SH-SY5Y (cell line): ENCODE measurements at regions not wholly inside any gene's neighbourhood (a gene's known extent, or its start where the extent isn't known, plus 50 kb on each side); places are given as distances from the start of the nearest gene placed in this dataset.
A peak's percentile ranks its signal among the peaks of the same experiment; 100 is the strongest.

ENCODE experiments used
- GATA2 ChIP-seq: IDR thresholded peaks from 2 replicates; pipeline ENCODE4 v1.6.1; 2011; ENCODE audit warnings: mild to moderate bottlenecking, low read depth, low read length
- GATA3 ChIP-seq: IDR thresholded peaks from 2 replicates; pipeline ENCODE4 v1.6.1; 2011; ENCODE audit warnings: low read depth, mild to moderate bottlenecking, low read length, moderate library complexity

DNA sequence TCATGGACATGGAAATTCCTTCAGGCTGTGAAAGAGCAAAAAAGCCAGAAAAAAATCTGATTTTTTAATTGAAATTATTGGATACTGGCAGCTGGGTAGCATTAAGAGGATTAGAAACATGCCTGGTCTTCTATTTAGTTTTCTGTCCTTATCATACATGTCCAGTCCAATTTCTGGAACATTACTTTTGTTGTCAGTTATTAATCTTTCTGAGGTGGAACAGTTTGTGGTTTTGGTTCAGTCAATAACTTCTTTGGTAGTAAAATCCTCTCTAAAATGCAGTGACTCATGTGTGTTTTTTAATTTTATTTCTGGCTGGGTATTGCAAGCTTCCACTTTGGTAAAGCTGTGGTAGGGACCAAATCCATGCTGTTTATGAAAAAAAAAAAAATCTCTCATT lies 687.0 kb upstream of the ADGRL2 start:
- no peak for TF ChIP-seq GATA2
- no peak for TF ChIP-seq GATA3

DNA sequence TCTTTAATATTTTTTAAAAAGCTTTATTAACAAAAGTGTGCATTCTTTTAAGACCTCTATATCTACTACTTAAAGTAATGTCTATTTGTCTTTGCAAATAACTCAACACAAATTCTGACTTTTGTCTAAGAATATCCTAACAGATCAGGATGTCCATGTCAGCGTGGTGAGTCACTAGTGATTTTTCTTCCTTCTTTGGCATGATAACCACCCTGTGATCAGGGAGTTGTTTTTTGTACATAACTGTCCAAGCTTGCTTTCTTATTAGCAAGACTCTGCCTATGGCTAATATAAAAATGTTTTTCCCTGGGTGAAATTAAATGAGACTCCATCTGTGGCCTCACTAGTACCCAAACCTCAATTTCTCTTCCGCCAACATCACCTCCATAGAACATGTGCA lies 688.9 kb upstream of the ADGRL2 start:
- no peak for TF ChIP-seq GATA2
- no peak for TF ChIP-seq GATA3

DNA sequence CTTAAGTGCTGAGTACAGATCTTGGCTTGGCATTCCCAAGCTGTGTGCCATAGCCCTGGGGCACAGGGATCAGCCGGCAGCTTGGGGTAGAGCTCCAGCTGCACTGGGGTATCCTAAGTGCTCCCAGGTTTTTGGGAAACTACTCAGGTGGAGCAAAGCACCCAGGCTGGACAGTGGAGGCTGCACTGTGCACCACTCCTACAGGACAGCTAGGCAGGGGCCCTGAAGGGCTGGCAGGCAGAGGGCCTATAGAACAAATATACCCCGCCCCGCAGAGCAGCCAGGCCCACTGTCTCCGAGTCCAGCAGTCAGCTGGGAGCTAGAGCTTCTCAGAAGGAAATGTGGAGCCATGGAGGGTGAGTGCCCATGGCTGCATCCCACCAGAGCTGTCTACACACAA lies 691.7 kb upstream of the ADGRL2 start:
- TF ChIP-seq GATA3 (no peak), GATA2 (no peak)

DNA sequence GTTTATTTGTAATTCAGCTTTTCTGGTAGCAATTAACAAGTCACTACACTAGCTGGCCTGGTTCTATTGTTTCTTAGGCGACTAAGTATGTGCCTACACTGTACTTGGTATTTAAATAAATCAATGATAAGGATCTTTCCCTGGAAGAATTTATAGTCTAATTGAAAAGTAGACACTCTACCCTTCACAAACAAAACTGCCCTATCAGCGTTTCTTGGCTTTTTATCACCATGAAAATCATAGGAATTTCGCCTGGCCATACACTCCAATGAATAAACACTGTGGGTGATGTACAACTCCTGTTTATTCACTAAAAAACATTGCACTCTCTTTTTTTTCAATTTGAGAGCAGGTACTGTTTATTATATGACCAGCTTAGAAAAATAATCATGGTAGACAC lies 702.9 kb upstream of the ADGRL2 start:
- no peak for TF ChIP-seq GATA2
- no peak for TF ChIP-seq GATA3

DNA sequence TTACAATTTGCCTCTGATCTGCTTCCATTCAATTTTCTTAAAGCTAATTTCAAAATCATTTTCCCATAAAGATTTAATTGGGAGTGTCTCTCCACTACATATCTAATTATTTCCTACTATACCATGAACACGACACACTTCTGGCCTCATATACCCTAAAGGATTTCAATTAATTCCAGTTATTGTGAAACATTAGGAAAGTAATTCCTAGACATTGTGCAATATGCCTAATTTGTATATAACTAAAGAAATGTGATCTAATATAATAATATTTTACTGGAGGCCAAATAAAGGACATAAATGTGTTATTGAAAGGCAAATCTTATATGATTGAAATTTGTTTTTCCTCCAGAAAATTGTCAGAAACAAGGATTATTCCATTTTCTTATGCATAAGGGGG lies 727.2 kb upstream of the ADGRL2 start:
- TF ChIP-seq GATA2 (no peak), GATA3 (no peak)

DNA sequence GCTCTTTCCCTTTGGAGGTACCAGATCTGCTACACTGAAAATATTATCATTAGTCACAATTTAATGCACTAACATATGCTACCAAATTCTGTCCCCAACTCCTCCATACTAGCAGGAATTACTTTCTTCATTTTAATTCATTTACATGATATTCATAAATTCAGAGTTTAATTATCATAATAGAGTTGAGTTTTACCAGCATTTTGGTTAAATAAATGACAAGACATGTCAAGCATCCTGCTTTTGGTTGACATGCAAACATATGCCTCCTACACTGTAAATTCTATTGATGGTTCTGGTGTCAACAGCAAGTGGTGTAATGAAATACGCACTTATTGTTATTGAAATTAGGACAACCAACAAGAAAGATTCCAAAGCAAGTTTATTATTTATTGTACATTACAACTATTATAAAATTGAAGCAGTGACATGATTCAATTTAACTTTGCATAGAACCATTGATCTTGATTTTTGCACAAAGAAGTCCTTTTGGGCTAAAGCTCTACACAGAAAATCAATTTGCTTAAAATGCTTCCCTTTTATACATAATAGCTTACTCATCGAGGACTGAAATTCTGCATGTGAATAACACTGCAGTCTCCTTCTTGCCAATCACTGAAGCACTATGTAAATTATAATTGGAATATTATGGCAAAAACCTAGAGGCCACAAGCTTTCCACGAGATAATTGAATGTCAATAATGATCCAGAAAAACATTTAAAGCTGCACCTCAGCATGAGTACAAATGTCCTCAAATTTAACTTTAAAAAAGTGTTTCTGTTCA lies 728.6 kb upstream of the ADGRL2 start:
- TF ChIP-seq GATA2: no peak
- no peak for TF ChIP-seq GATA3

DNA sequence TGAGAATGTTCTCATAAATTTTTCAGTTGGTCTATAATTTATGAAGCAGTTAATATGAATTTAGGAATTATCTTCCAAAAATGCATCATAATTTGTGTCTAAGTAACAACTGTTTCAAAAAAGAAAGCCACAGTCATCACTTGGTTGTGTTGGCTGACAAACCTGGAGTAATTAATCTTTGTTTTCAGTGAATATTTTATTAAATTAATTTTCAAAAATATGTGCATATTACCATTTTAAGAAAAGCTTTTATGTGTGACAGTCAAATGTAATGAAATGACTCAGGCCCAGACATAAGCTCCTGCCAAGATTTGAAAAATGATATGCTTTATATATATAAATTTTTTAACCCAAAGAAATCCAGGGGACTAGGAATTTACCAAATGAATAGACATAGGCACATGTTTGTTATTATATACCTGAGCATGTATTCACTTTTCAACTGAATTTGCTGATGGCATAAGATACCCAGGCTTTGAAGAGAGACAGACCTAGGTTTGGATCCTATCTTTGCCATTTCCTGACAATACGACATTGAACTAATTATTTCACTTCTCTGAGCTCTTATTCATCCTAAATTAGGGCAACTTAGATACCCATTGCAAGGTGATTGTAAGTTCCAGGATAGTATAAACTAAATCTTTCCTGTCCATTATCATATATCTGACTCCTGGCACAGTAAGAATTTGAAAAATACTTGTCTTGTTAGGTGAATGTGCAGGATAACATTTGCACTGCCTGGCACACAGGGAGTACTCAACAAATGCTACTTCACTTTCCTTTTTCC lies 729.5 kb upstream of the ADGRL2 start:
- TF ChIP-seq GATA2 (peak; percentile 45; the same call in 1 of the 2 replicates), GATA3 (peak; percentile 77)

DNA sequence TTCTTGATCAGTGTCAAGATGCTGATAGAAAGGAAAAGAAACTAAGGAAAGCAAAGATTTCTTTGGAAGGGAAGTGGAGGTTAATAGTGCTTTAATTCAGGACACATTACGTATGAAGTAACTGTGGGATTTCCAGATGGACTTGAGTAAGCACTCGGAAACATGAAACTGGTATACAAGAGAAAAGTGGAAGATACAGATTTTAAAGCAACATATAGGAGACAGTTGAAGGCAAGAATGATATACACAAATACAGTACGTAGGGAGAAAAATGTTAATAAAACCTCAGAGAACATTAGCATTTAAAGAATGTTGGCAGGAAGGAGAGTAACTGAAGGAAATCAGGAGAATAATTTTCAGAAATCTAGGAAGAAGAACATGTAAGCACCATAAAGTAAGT lies 730.9 kb upstream of the ADGRL2 start:
- TF ChIP-seq GATA3: no peak
- no peak for TF ChIP-seq GATA2

DNA sequence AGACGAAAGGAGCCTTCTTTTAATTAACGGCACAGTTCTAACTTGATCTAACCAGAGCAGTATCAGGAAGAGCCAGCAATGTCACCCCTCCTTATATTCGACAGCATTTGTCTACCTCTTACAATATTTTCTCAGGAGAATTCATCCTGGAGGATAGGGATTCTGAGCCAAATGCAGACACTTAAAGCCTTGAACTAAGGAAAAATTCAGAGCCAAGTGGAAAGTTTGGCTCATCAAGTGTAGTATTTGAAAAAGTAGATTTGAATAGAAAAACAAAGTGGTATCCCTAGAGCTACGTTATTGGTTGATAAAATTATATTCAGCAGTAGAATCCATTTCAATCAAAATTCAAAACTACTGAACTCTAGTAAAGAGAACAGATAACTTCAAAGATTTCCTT lies 732.0 kb upstream of the ADGRL2 start:
- TF ChIP-seq GATA2 (no peak), GATA3 (no peak)

DNA sequence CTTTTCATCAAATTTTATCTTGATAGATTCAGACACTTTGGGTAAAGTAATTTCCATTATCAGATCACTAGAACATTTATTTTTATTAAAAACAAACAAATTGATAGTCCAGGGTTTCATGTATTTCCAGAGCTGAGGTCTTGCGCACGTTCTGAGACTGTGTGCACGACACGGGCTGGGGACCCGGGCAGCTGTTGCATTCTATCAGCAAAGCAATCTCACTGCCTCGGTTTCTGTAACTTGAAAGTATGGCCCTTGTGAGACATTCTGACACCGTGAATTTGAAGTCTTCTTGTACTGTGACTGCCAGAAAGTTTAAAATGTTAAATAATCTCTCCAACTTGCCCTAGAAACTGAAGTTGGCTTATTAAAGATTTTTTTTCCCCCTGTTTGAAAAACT lies 746.9 kb upstream of the ADGRL2 start:
- no peak for TF ChIP-seq GATA2
- no peak; the same call in 1 of the 2 replicates for TF ChIP-seq GATA3

DNA sequence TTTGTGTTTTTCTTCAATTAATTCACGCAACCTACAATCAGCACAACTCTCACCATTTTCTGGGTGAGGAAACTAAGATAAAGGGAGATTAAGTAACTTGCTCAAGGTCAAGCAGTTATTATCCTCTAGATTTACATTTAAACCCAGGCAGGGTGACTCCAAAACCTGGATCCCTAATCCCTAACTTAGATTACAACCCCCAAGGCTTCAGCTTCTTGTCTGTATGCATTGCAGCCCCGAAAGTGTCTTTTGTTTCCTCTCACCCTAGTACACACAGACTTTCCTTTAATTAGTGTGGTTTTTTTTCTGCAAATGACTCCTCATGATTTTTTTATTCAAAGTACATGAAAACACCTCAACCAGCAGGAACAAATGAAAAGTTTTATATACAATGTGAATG lies 748.6 kb upstream of the ADGRL2 start:
- TF ChIP-seq GATA2 (no peak), GATA3 (no peak)

DNA sequence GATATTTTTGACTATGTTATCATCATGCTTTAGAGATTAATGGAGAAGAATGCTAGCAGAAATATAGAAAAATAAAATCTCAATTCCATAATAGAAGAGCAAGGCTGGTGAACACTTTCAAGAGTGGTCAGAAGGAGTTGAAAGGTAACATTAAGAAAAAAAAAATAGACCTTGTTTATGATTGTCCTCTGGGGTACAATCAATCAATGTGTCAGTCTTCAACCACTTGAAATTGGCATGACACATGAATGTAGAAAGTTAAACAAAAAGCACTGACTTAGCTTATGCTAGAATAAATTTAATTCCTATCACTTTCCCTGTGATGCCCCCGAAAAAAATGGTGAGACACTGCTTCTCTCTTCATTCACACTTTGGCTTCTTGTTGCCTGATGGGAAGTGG lies 750.3 kb upstream of the ADGRL2 start:
- TF ChIP-seq GATA2 (no peak), GATA3 (no peak)

DNA sequence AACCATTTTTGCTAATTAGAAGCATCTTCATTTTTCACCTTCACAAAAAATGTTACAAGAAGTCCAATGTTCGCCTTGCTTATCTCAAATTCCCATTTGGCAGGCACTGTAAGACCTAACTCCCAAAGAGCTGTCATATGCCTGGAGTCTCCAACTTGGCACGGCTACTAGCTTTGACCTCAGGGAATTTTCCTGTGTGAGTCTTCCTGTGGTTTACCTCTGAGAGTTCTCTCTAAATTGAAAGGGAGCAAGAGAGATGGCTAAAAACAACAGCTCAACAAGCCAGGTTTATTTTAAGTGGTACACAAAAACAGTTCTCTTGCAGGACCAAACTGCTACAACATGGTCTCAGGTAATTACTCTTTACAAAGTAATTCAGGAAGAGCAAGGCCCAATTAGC lies 756.0 kb upstream of the ADGRL2 start:
- no peak for TF ChIP-seq GATA3
- TF ChIP-seq GATA2: no peak

DNA sequence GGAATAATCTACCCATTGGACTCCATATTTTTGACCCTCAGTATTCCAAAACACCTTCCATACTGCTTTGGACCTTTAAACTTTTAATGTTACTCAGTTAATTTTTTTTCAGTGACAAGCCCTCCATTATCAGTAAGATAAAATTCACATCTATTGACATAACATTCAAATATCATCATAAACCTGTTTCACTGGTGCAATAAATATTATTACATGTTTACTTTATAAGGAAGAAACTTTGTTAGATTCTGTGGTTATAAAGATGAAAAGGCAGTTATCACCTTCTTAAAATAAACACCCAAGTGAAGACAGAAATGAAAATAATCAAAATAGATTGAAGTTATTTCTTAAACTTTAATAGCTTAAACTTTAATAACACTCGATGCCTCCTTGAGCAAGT lies 758.5 kb upstream of the ADGRL2 start:
- TF ChIP-seq GATA3: no peak
- no peak for TF ChIP-seq GATA2

DNA sequence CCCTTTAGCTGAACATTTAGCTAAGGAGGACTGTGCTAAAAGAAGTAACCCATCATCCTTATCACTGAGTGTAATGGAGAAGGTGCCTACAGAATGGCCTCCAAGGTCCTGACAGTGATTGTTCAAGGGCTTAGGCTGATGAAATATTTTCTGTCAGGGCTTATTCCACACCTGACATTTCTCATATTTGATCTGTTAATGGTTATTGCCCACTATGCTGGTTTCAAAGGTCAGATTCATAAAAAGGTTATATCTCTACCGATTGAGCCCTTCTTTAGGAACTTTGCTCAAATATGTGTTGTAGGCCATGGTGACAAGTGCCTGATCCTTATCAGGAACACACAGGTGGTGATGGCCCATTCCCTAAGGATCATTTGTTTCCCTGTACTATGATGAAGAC lies 766.4 kb upstream of the ADGRL2 start:
- TF ChIP-seq GATA2 (no peak), GATA3 (no peak)

DNA sequence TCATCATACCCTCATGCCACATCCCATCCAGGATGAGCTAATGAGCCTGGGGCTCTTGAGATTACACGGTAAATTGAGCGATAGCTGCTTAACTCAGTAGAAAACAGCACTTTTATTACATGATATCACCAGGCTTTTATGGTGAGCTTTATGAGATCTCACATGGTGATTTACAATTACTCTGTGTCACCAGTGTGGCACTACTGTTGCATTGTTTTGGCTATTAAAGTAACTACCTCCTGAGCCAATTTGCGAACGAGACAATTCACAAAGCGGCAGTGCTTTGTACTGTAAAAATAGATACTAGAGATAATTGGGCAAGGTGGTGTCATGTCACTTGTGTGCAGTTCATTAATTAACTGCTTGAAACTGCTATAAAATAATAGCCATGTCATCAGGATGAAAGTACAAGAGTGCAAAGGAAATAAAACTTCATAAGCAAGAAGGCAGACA lies 767.7 kb upstream of the ADGRL2 start:
- TF ChIP-seq GATA3 (no peak), GATA2 (no peak)
